Esophagus muscularis mucosa (tissue), 4 donors: ENCODE measurements at regions not wholly inside any gene's neighbourhood (a gene's known extent, or its start where the extent isn't known, plus 50 kb on each side); places are given as distances from the start of the nearest gene placed in this dataset.

Source experiments
- DNase-seq: peaks from one replicate; pipeline ENCODE4 v3.0.0-alpha.2; 2017; ENCODE audit errors: extremely low spot score
- H3K27ac ChIP-seq, 4 donors: fragments of 200-600 bp; sonication (generic); replicated peaks in 1 of 4; 1 replicate in 3 of 4; 2 replicates in 1 of 4; pipeline ENCODE4 v1.5.1; 2016 to 2019; ENCODE audit warnings: mild to moderate bottlenecking in 1 of 4
- H3K27me3 ChIP-seq, 4 donors: fragments of 200-600 bp; sonication (generic); one replicate each; pipeline versions ENCODE4 v1.5.1 to v1.6.0; 2016 to 2019
- H3K36me3 ChIP-seq, 4 donors: fragments of 200-600 bp; sonication (generic); one replicate each; pipeline ENCODE4 v1.5.1; 2016 to 2019
- H3K4me1 ChIP-seq, 4 donors: fragments of 200-600 bp; sonication (generic); one replicate each; pipeline ENCODE4 v1.5.1; 2016 to 2019
- H3K4me3 ChIP-seq, 4 donors: fragments of 200-600 bp; sonication (generic); 1 replicate in 2 of 4; 2 replicates in 2 of 4; pipeline ENCODE4 v1.5.1; 2016 to 2019; ENCODE audit warnings: mild to moderate bottlenecking in 4 of 4, moderate library complexity in 1 of 4
- H3K9me3 ChIP-seq, 4 donors: fragments of 200-600 bp; sonication (generic); 1 replicate in 3 of 4; 2 replicates in 1 of 4; pipeline ENCODE4 v1.5.1; 2016 to 2019
- EP300 ChIP-seq: sonication (generic); formaldehyde crosslinking; IDR thresholded peaks from one replicate; pipeline ENCODE4 v1.6.1; 2017; ENCODE audit warnings: antibody characterized with exemption
- POLR2A ChIP-seq: fragments of 450-650 bp; IDR thresholded peaks from one replicate; pipeline ENCODE4 v1.6.1; 2017; ENCODE audit warnings: antibody characterized with exemption, moderate library complexity, mild to moderate bottlenecking, low read depth
- POLR2AphosphoS5 ChIP-seq, 2 donors: sonication (generic); formaldehyde crosslinking; IDR thresholded peaks; one replicate each; pipeline ENCODE4 v1.6.1; 2017; ENCODE audit warnings: antibody characterized with exemption in 2 of 2
- WGBS: methylation state at CpG from one replicate; pipeline ENCODE4 v1.1.5; 2018; 5-methylcytosine and 5-hydroxymethylcytosine counted together
- intact Hi-C: fragments of 100-400 bp; cut with DNase I; formaldehyde crosslinking; loops from one replicate; pipeline ENCODE4 v1.15.1; 2023
- TF ChIP-seq, protein P1 (sequence below), 3 experiments: fragments of 200-600 bp in 2 of 3; fragments of 450-650 bp in 1 of 3; sonication (generic) in 2 of 3; IDR thresholded peaks; one replicate each; pipeline ENCODE4 v1.5.1; 2017 to 2019; ENCODE audit warnings: antibody characterized with exemption in 3 of 3, mild to moderate bottlenecking in 2 of 3, moderate library complexity in 1 of 3

DNA sequence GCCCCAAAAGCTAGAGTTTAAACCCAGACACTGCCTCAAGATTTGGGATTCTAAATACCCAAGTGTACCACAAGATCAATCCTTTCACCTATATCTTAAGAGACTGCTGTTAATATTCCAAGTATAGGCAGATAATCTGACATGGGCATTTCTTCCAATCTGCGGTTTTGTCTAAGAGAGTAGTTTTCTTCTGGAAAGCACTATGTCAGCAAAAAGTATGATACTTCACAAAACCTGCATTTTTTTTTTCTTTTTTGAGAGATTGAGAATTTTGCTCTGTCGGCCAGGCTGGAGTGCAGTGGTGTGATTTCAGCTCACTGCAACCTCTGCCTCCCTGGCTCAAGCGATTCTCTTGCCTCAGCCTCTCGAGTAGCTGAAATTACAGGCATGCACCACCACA, 190.7 kb upstream of the TYRP1 start:
- 76% methylated on average over 4 of the region's 4 CpGs for WGBS
- DNase-seq: no peak
- TF ChIP-seq POLR2A: no peak
- TF ChIP-seq POLR2AphosphoS5 (IDR thresholded peaks at IDR 0.05): no peak
- TF ChIP-seq, protein P1, sequence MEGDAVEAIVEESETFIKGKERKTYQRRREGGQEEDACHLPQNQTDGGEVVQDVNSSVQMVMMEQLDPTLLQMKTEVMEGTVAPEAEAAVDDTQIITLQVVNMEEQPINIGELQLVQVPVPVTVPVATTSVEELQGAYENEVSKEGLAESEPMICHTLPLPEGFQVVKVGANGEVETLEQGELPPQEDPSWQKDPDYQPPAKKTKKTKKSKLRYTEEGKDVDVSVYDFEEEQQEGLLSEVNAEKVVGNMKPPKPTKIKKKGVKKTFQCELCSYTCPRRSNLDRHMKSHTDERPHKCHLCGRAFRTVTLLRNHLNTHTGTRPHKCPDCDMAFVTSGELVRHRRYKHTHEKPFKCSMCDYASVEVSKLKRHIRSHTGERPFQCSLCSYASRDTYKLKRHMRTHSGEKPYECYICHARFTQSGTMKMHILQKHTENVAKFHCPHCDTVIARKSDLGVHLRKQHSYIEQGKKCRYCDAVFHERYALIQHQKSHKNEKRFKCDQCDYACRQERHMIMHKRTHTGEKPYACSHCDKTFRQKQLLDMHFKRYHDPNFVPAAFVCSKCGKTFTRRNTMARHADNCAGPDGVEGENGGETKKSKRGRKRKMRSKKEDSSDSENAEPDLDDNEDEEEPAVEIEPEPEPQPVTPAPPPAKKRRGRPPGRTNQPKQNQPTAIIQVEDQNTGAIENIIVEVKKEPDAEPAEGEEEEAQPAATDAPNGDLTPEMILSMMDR (IDR thresholded peaks at IDR 0.05): no peak
- no peak for TF ChIP-seq EP300

GRCh38 chr9:12503606-12504122, 189.5 kb upstream of the TYRP1 start:
- Histone ChIP-seq H3K36me3 (no peaks in the 10 kb centered on the region), H3K4me3 (no peak overlapping the region), H3K9me3 (no peaks in the 10 kb centered on the region), H3K27me3 (no peaks in the 10 kb centered on the region), H3K4me1 (no peaks in the 10 kb centered on the region), H3K27ac (no peak overlapping the region)
- intact Hi-C loops: no loop called here
- TF ChIP-seq, protein P1 (IDR thresholded peaks at IDR 0.05): no peak
- TF ChIP-seq EP300: no peak
- no peak for TF ChIP-seq POLR2AphosphoS5 (IDR thresholded peaks at IDR 0.05)
- no peak for TF ChIP-seq POLR2A
- WGBS: 25% methylated on average over 2 of the region's 2 CpGs
- no peak for DNase-seq

More for the DNA sequence above, 190.7 kb upstream of the TYRP1 start:
- intact Hi-C loops: no loop called here
- no peak overlapping the region for H3K27ac ChIP-seq
- H3K27me3 ChIP-seq: no peaks in the 10 kb centered on the region
- no peaks in the 10 kb centered on the region for H3K4me1 ChIP-seq
- H3K36me3 ChIP-seq: no peaks in the 10 kb centered on the region
- no peaks in the 10 kb centered on the region for H3K9me3 ChIP-seq
- H3K4me3 ChIP-seq: no peak overlapping the region

DNA sequence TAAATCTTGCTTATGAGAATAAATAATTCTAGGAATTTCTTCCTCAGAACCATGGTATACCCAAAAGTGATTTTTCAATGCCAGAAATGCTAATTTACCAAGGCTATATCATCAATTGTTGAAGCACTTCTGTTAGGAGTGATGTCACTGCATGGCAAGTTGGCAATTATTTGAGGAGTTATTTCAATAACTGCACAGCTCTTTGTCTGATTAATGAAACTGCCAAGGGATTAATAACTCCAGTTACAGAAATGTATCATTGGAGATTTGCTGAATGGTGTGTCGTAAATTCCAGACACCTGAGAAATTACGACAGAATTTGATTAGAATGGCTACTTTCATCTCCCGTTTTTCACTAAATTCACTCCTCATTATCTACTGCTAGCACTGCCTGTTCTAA, 182.6 kb upstream of the TYRP1 start:
- H3K27me3 ChIP-seq: no peaks in the 10 kb centered on the region
- H3K27ac ChIP-seq: no peak overlapping the region
- no peak overlapping the region for H3K4me3 ChIP-seq
- H3K9me3 ChIP-seq: no peaks in the 10 kb centered on the region
- no peaks in the 10 kb centered on the region for H3K4me1 ChIP-seq
- TF ChIP-seq POLR2AphosphoS5 (IDR thresholded peaks at IDR 0.05): no peak
- no peak for TF ChIP-seq EP300
- no peak for TF ChIP-seq POLR2A
- TF ChIP-seq, protein P1 (IDR thresholded peaks at IDR 0.05): no peak
- intact Hi-C loops: no loop called here
- DNase-seq: no peak
- no peaks in the 10 kb centered on the region for H3K36me3 ChIP-seq
- 36% methylated on average over 3 of the region's 3 CpGs for WGBS

- WGBS: 45% methylated on average over 1 of the region's 1 CpG
- DNase-seq: no peak
- no peak overlapping the region for H3K27ac ChIP-seq
Measured at GRCh38 chr9:12511726-12512125, 181.5 kb upstream of the TYRP1 start.

More at GRCh38 chr9:12511726-12512125, 181.5 kb upstream of the TYRP1 start:
- Histone ChIP-seq H3K4me3 (no peak overlapping the region), H3K27me3 (no peaks in the 10 kb centered on the region), H3K9me3 (no peaks in the 10 kb centered on the region), H3K4me1 (no peaks in the 10 kb centered on the region), H3K36me3 (no peaks in the 10 kb centered on the region)
- no peak for TF ChIP-seq POLR2A
- no peak for TF ChIP-seq EP300
- no peak for TF ChIP-seq POLR2AphosphoS5 (IDR thresholded peaks at IDR 0.05)
- TF ChIP-seq, protein P1 (IDR thresholded peaks at IDR 0.05): no peak
- intact Hi-C loops: no loop called here
